Mesenchymal stem cell (in vitro differentiated cells and primary cell): ENCODE measurements at regions not wholly inside any gene's neighbourhood (a gene's known extent, or its start where the extent isn't known, plus 50 kb on each side); places are given as distances from the start of the nearest gene placed in this dataset.

ENCODE experiments used
- DNase-seq: peaks from one replicate; pipeline ENCODE4 v3.0.0-alpha.2; 2013
- H2AFZ ChIP-seq: one replicate; pipeline ENCODE4 v1.6.1; 2013; ENCODE audit warnings: low read depth, mild to moderate bottlenecking, control low read depth, inconsistent platforms, low read length, moderate library complexity
- H2AK5ac ChIP-seq: 2 replicates; pipeline ENCODE4 v1.6.1; 2013; ENCODE audit warnings: low read length, moderate library complexity, mild to moderate bottlenecking, inconsistent platforms; ENCODE audit not compliant: severe bottlenecking
- H2BK120ac ChIP-seq: one replicate; pipeline ENCODE4 v1.6.1; 2013; ENCODE audit warnings: low read depth, mild to moderate bottlenecking, inconsistent platforms, low read length, moderate library complexity
- H2BK12ac ChIP-seq, 2 experiments: one replicate each; pipeline ENCODE4 v1.6.1; 2013; ENCODE audit warnings: inconsistent platforms in 2 of 2, low read length in 2 of 2, mild to moderate bottlenecking in 2 of 2, moderate library complexity in 2 of 2, control low read depth in 1 of 2
- H2BK15ac ChIP-seq: one replicate; pipeline ENCODE4 v1.6.1; 2013; ENCODE audit warnings: mild to moderate bottlenecking, low read depth, inconsistent platforms; ENCODE audit not compliant: poor library complexity, severe bottlenecking
- H2BK5ac ChIP-seq: 2 replicates; pipeline ENCODE4 v1.6.1; 2013; ENCODE audit warnings: low read depth, mild to moderate bottlenecking, low read length, control low read depth, inconsistent platforms; ENCODE audit not compliant: poor library complexity, severe bottlenecking
- H3K14ac ChIP-seq, 2 experiments: one replicate each; pipeline ENCODE4 v1.6.1; 2013; ENCODE audit warnings: inconsistent platforms in 2 of 2, low read length in 2 of 2, control low read depth in 1 of 2, mild to moderate bottlenecking in 1 of 2, moderate library complexity in 1 of 2
- H3K18ac ChIP-seq, 2 experiments: one replicate each; pipeline ENCODE4 v1.6.1; 2013; ENCODE audit warnings: inconsistent platforms in 2 of 2, low read length in 2 of 2, control low read depth in 1 of 2, low read depth in 1 of 2, mild to moderate bottlenecking in 1 of 2
- H3K23ac ChIP-seq, 2 experiments: one replicate each; pipeline ENCODE4 v1.6.1; 2013; ENCODE audit warnings: inconsistent platforms in 2 of 2, low read length in 2 of 2, mild to moderate bottlenecking in 2 of 2, moderate library complexity in 2 of 2, control low read depth in 1 of 2
- H3K27ac ChIP-seq: 2 replicates; pipeline ENCODE4 v1.5.1; 2013; ENCODE audit warnings: mild to moderate bottlenecking, moderate library complexity, low read length, control low read depth, inconsistent platforms; ENCODE audit not compliant: poor library complexity, severe bottlenecking
- H3K27me3 ChIP-seq, 2 experiments: 2 replicates each; pipeline versions ENCODE4 v1.6.1 to v1.7.0; 2013; ENCODE audit warnings: low read length in 2 of 2, mild to moderate bottlenecking in 2 of 2, moderate library complexity in 2 of 2, control low read depth in 1 of 2, inconsistent platforms in 1 of 2; ENCODE audit not compliant: control insufficient read depth in 1 of 2, insufficient read depth in 1 of 2
- H3K36me3 ChIP-seq, 2 experiments: 2 replicates each; pipeline versions ENCODE4 v1.6.1 to v1.7.0; 2013; ENCODE audit warnings: low read length in 2 of 2, control low read depth in 1 of 2, inconsistent platforms in 1 of 2, low read depth in 1 of 2, mild to moderate bottlenecking in 1 of 2; ENCODE audit not compliant: insufficient read depth in 2 of 2, control insufficient read depth in 1 of 2
- H3K4ac ChIP-seq, 2 experiments: one replicate each; pipeline ENCODE4 v1.6.1; 2013; ENCODE audit warnings: inconsistent platforms in 2 of 2, low read length in 2 of 2, mild to moderate bottlenecking in 2 of 2, moderate library complexity in 2 of 2, control low read depth in 1 of 2, low read depth in 1 of 2
- H3K4me1 ChIP-seq: 2 replicates; pipeline ENCODE4 v1.6.1; 2013; ENCODE audit warnings: low read depth, low read length, control low read depth; ENCODE audit not compliant: control insufficient read depth, insufficient read depth
- H3K4me2 ChIP-seq: 2 replicates; pipeline ENCODE4 v1.6.1; 2013; ENCODE audit warnings: low read length, mild to moderate bottlenecking, inconsistent platforms; ENCODE audit not compliant: poor library complexity, severe bottlenecking
- H3K4me3 ChIP-seq, 2 experiments: 2 replicates each; pipeline versions ENCODE4 v1.5.1 to v1.7.0; 2013; ENCODE audit warnings: low read length in 2 of 2, mild to moderate bottlenecking in 2 of 2, control low read depth in 1 of 2, low read depth in 1 of 2; ENCODE audit not compliant: insufficient read depth in 1 of 2
- H3K79me1 ChIP-seq: replicated peaks from 2 replicates; pipeline ENCODE4 v1.6.1; 2013; ENCODE audit warnings: mild to moderate bottlenecking, control low read depth, low read length, inconsistent platforms; ENCODE audit not compliant: poor library complexity, severe bottlenecking
- H3K9ac ChIP-seq: 2 replicates; pipeline ENCODE4 v1.7.0; 2013; ENCODE audit warnings: mild to moderate bottlenecking, low read length, moderate library complexity
- H3K9me3 ChIP-seq: 2 replicates; pipeline ENCODE4 v1.7.0; 2013; ENCODE audit warnings: mild to moderate bottlenecking, low read length; ENCODE audit not compliant: control insufficient read depth
- H4K8ac ChIP-seq: one replicate; pipeline ENCODE4 v1.6.1; 2013; ENCODE audit warnings: inconsistent platforms, mild to moderate bottlenecking, low read length, moderate library complexity
- H4K91ac ChIP-seq: one replicate; pipeline ENCODE4 v1.6.1; 2013; ENCODE audit warnings: mild to moderate bottlenecking, low read length, inconsistent platforms
- WGBS: methylation state at CpG from one replicate; pipeline ENCODE4 v1.1.7; 2013; ENCODE audit warnings: mixed read lengths; 5-methylcytosine and 5-hydroxymethylcytosine counted together

GRCh38 chr7:25952261-25953057 is 199.5 kb upstream of the NFE2L3 start:
- no peaks in the 10 kb centered on the region for H3K36me3 ChIP-seq
- no peak overlapping the region for H4K91ac ChIP-seq
- no peak for DNase-seq
- no peak overlapping the region for H3K27ac ChIP-seq
- no peak overlapping the region for H4K8ac ChIP-seq
- H3K4me2 ChIP-seq, result no peak overlapping the region
- H3K18ac ChIP-seq, result no peak overlapping the region
- H3K4me3 ChIP-seq, result peak overlapping the region in 1 of 2 experiments; percentile 75
- H3K27me3 ChIP-seq, result peaks cover 0 to 21% of the 10 kb centered on the region in 2 experiments
- no peak overlapping the region for H3K23ac ChIP-seq
- H3K9me3 ChIP-seq, result no peaks in the 10 kb centered on the region
- no peak overlapping the region for H2BK5ac ChIP-seq
- no peak overlapping the region for H2AFZ ChIP-seq
- no peaks in the 10 kb centered on the region for H3K79me1 ChIP-seq
- H2BK15ac ChIP-seq, result no peak overlapping the region
- peaks cover 16% of the 10 kb centered on the region for H3K4me1 ChIP-seq
- H2BK120ac ChIP-seq, result no peak overlapping the region
- no peak overlapping the region for H3K4ac ChIP-seq
- H2AK5ac ChIP-seq, result no peak overlapping the region
- WGBS, result 70% methylated on average over 17 of the region's 19 CpGs
- no peak overlapping the region for H3K14ac ChIP-seq
- peak overlapping the region; percentile 85 for H3K9ac ChIP-seq
- H2BK12ac ChIP-seq, result no peak overlapping the region

GRCh38 chr7:25953859-25954258 is 198.1 kb upstream of the NFE2L3 start:
- H2BK120ac ChIP-seq, result no peak overlapping the region
- H3K9ac ChIP-seq, result no peak overlapping the region
- H3K27ac ChIP-seq, result no peak overlapping the region
- no peaks in the 10 kb centered on the region for H3K9me3 ChIP-seq
- H3K23ac ChIP-seq, result no peak overlapping the region
- peaks cover 0 to 21% of the 10 kb centered on the region in 2 experiments for H3K27me3 ChIP-seq
- H3K14ac ChIP-seq, result no peak overlapping the region
- H2BK12ac ChIP-seq, result no peak overlapping the region
- H4K91ac ChIP-seq, result no peak overlapping the region
- DNase-seq, result peak; percentile 3
- H2AK5ac ChIP-seq, result no peak overlapping the region
- no peaks in the 10 kb centered on the region for H3K79me1 ChIP-seq
- 86% methylated on average over 1 of the region's 1 CpG for WGBS
- no peak overlapping the region for H3K4ac ChIP-seq
- no peak overlapping the region for H2BK5ac ChIP-seq
- H3K18ac ChIP-seq, result no peak overlapping the region
- no peak overlapping the region for H2AFZ ChIP-seq
- H3K36me3 ChIP-seq, result no peaks in the 10 kb centered on the region
- no peak overlapping the region for H3K4me3 ChIP-seq
- no peak overlapping the region for H4K8ac ChIP-seq
- H3K4me2 ChIP-seq, result no peak overlapping the region
- H2BK15ac ChIP-seq, result no peak overlapping the region
- H3K4me1 ChIP-seq, result peaks cover 16% of the 10 kb centered on the region

- Histone ChIP-seq H3K36me3 (no peaks in the 10 kb centered on the region), H3K4me1 (peaks cover 16% of the 10 kb centered on the region), H2BK15ac (no peak overlapping the region), H3K18ac (no peak overlapping the region), H3K79me1 (no peaks in the 10 kb centered on the region), H2BK120ac (no peak overlapping the region), H3K27ac (no peak overlapping the region), H3K9ac (no peak overlapping the region), H4K91ac (no peak overlapping the region), H3K4me2 (no peak overlapping the region), H3K23ac (no peak overlapping the region), H2AK5ac (no peak overlapping the region), H3K4ac (no peak overlapping the region), H2BK5ac (no peak overlapping the region), H3K9me3 (no peaks in the 10 kb centered on the region), H2AFZ (no peak overlapping the region), H3K27me3 (peaks cover 0 to 18% of the 10 kb centered on the region in 2 experiments), H4K8ac (no peak overlapping the region), H2BK12ac (no peak overlapping the region), H3K4me3 (no peak overlapping the region), H3K14ac (no peak overlapping the region)
- no peak for DNase-seq
- 95% methylated on average over 3 of the region's 3 CpGs for WGBS
Observed at GRCh38 chr7:25954395-25954794, 197.6 kb upstream of the NFE2L3 start.

GRCh38 chr7:25959168-25959734 is 192.7 kb upstream of the NFE2L3 start:
- Histone ChIP-seq H3K4me3 (no peak overlapping the region), H3K14ac (no peak overlapping the region), H2BK12ac (no peak overlapping the region), H4K8ac (no peak overlapping the region), H3K18ac (no peak overlapping the region), H3K9ac (no peak overlapping the region), H3K23ac (no peak overlapping the region), H3K27me3 (peaks cover 23 to 24% of the 10 kb centered on the region in 2 experiments), H2BK120ac (no peak overlapping the region), H4K91ac (no peak overlapping the region), H2AK5ac (no peak overlapping the region), H3K4ac (no peak overlapping the region), H3K4me1 (no peaks in the 10 kb centered on the region), H3K79me1 (no peaks in the 10 kb centered on the region), H3K9me3 (no peaks in the 10 kb centered on the region), H2BK5ac (no peak overlapping the region), H2BK15ac (no peak overlapping the region), H3K36me3 (no peaks in the 10 kb centered on the region), H2AFZ (no peak overlapping the region), H3K4me2 (no peak overlapping the region), H3K27ac (no peak overlapping the region)
- 55% methylated on average over 2 of the region's 5 CpGs for WGBS
- no peak for DNase-seq
